VCaP (cell line): ENCODE measurements at regions not wholly inside any gene's neighbourhood (a gene's known extent, or its start where the extent isn't known, plus 50 kb on each side); places are given as distances from the start of the nearest gene placed in this dataset.

ENCODE experiments used
- H3K27ac ChIP-seq: fragments of 450-650 bp; 2 replicates; pipeline ENCODE4 v1.5.1; 2017
- CTCF ChIP-seq: fragments of 450-650 bp; conservative IDR thresholded peaks from 2 replicates; pipeline ENCODE4 v1.5.1; 2017; ENCODE audit warnings: mild to moderate bottlenecking, moderate library complexity

GRCh38 chr11:116110356-116110755, 606.1 kb upstream of the CADM1 start:
- TF ChIP-seq CTCF = no peak
- no peak overlapping the region for H3K27ac ChIP-seq

GRCh38 chr11:116109228-116109627, 605.0 kb upstream of the CADM1 start:
- no peak for TF ChIP-seq CTCF
- H3K27ac ChIP-seq = no peak overlapping the region

- TF ChIP-seq CTCF = no peak
Measured at GRCh38 chr11:116108161-116108560, 603.9 kb upstream of the CADM1 start.

GRCh38 chr11:116107229-116107628, 603.0 kb upstream of the CADM1 start:
- TF ChIP-seq CTCF = no peak
- no peak overlapping the region for H3K27ac ChIP-seq

More at GRCh38 chr11:116108161-116108560, 603.9 kb upstream of the CADM1 start:
- no peak overlapping the region for H3K27ac ChIP-seq

GRCh38 chr11:116104498-116105174, 600.4 kb upstream of the CADM1 start:
- no peak overlapping the region for H3K27ac ChIP-seq
- TF ChIP-seq CTCF = no peak

- H3K27ac ChIP-seq = no peak overlapping the region
- TF ChIP-seq CTCF = no peak
Measured at GRCh38 chr11:116101902-116102301, 597.7 kb upstream of the CADM1 start.

GRCh38 chr11:116100016-116100415, 595.8 kb upstream of the CADM1 start:
- TF ChIP-seq CTCF = no peak
- no peak overlapping the region for H3K27ac ChIP-seq
